ENCODE measurements at regions not wholly inside any gene's neighbourhood (a gene's known extent, or its start where the extent isn't known, plus 50 kb on each side); places are given as distances from the start of the nearest gene placed in this dataset.
A peak's percentile ranks its signal among the peaks of the same experiment; 100 is the strongest.
"Not testable (repeated sequence)": the region's sequence is repeated elsewhere in the genome, so short reads cannot be mapped to it uniquely, and the experiment has no call there.

GRCh38 chr2:90250350-90250749 lies 1558.9 kb downstream of the RPIA start:
- not testable (repeated sequence) for H3K9me3 Mint-ChIP-seq; H3K27me3 Mint-ChIP-seq (ENCODE audit: insufficient read depth); H3K4me3 Mint-ChIP-seq; H3K27ac ChIP-seq (ENCODE audit: low read depth, low read length); H3K36me3 Mint-ChIP-seq (ENCODE audit: low read depth); H3K4me1 Mint-ChIP-seq; DNase-seq; H3K9ac ChIP-seq (ENCODE audit: extremely low read depth, low read length, poor library complexity, severe bottlenecking); H3K4me3 ChIP-seq (ENCODE audit: low read length); H3K27ac Mint-ChIP-seq; H3K9me3 ChIP-seq (ENCODE audit: control insufficient read depth, low read length); H3K27me3 ChIP-seq (ENCODE audit: control insufficient read depth, insufficient read depth, low read length, poor library complexity, severe bottlenecking); H3K36me3 ChIP-seq (ENCODE audit: control insufficient read depth, insufficient read depth, low read length); H3K4me1 ChIP-seq (ENCODE audit: control insufficient read depth, insufficient read depth, low read length)
- 77% methylated on average over 8 of the region's 8 CpGs; no CpG with 5 or more reads in 1 of the 2 experiments for WGBS, 2 experiments (ENCODE audit: insufficient coverage in 1 of 2, insufficient read length in 1 of 2)

- H3K27me3 ChIP-seq (ENCODE audit: control insufficient read depth, insufficient read depth, low read length, poor library complexity, severe bottlenecking); H3K9me3 ChIP-seq (ENCODE audit: control insufficient read depth, low read length); H3K9ac ChIP-seq (ENCODE audit: extremely low read depth, low read length, poor library complexity, severe bottlenecking); H3K27ac ChIP-seq (ENCODE audit: low read depth, low read length); H3K4me3 Mint-ChIP-seq; H3K4me1 Mint-ChIP-seq; H3K4me1 ChIP-seq (ENCODE audit: control insufficient read depth, insufficient read depth, low read length); H3K27ac Mint-ChIP-seq; H3K4me3 ChIP-seq (ENCODE audit: low read length); DNase-seq; H3K27me3 Mint-ChIP-seq (ENCODE audit: insufficient read depth); H3K36me3 Mint-ChIP-seq (ENCODE audit: low read depth); H3K36me3 ChIP-seq (ENCODE audit: control insufficient read depth, insufficient read depth, low read length): not testable (repeated sequence)
- peaks cover 17% of the 10 kb centered on the region for H3K9me3 Mint-ChIP-seq
- 74 to 100% methylated on average over 1 to 2 of the region's 2 CpGs for WGBS, 2 experiments (ENCODE audit: insufficient coverage in 1 of 2, insufficient read length in 1 of 2)
These were observed 1560.1 kb downstream of the RPIA start for GRCh38 chr2:90251576-90251975.

GRCh38 chr2:90253306-90253705 lies 1561.8 kb downstream of the RPIA start:
- WGBS, 2 experiments (ENCODE audit: insufficient coverage in 1 of 2, insufficient read length in 1 of 2) = 78 to 97% methylated on average over 4 to 8 of the region's 8 CpGs
- H3K27ac Mint-ChIP-seq; H3K27me3 Mint-ChIP-seq (ENCODE audit: insufficient read depth); H3K9ac ChIP-seq (ENCODE audit: extremely low read depth, low read length, poor library complexity, severe bottlenecking); H3K9me3 ChIP-seq (ENCODE audit: control insufficient read depth, low read length); H3K4me3 Mint-ChIP-seq; H3K4me1 ChIP-seq (ENCODE audit: control insufficient read depth, insufficient read depth, low read length); H3K4me1 Mint-ChIP-seq; H3K36me3 ChIP-seq (ENCODE audit: control insufficient read depth, insufficient read depth, low read length); H3K36me3 Mint-ChIP-seq (ENCODE audit: low read depth); H3K27ac ChIP-seq (ENCODE audit: low read depth, low read length); H3K27me3 ChIP-seq (ENCODE audit: control insufficient read depth, insufficient read depth, low read length, poor library complexity, severe bottlenecking); DNase-seq; H3K4me3 ChIP-seq (ENCODE audit: low read length): not testable (repeated sequence)
- H3K9me3 Mint-ChIP-seq = peaks cover 34% of the 10 kb centered on the region

GRCh38 chr2:90266888-90267287 lies 1575.4 kb downstream of the RPIA start:
- not testable (repeated sequence) for H3K9me3 ChIP-seq (ENCODE audit: control insufficient read depth, low read length); H3K4me1 ChIP-seq (ENCODE audit: control insufficient read depth, insufficient read depth, low read length); H3K4me3 ChIP-seq (ENCODE audit: low read length); H3K9me3 Mint-ChIP-seq; H3K27me3 Mint-ChIP-seq (ENCODE audit: insufficient read depth); H3K27ac Mint-ChIP-seq; DNase-seq; H3K27me3 ChIP-seq (ENCODE audit: control insufficient read depth, insufficient read depth, low read length, poor library complexity, severe bottlenecking); H3K27ac ChIP-seq (ENCODE audit: low read depth, low read length); H3K36me3 Mint-ChIP-seq (ENCODE audit: low read depth); H3K4me1 Mint-ChIP-seq; H3K9ac ChIP-seq (ENCODE audit: extremely low read depth, low read length, poor library complexity, severe bottlenecking); H3K4me3 Mint-ChIP-seq; H3K36me3 ChIP-seq (ENCODE audit: control insufficient read depth, insufficient read depth, low read length)
- WGBS, 2 experiments (ENCODE audit: insufficient coverage in 1 of 2, insufficient read length in 1 of 2) = 87% methylated on average over 1 of the region's 1 CpG; no CpG with 5 or more reads in 1 of the 2 experiments

GRCh38 chr2:90287751-90288150 lies 1596.3 kb downstream of the RPIA start:
- not testable (repeated sequence) for H3K4me1 Mint-ChIP-seq; H3K27me3 Mint-ChIP-seq (ENCODE audit: insufficient read depth); H3K9ac ChIP-seq (ENCODE audit: extremely low read depth, low read length, poor library complexity, severe bottlenecking); H3K9me3 ChIP-seq (ENCODE audit: control insufficient read depth, low read length); H3K9me3 Mint-ChIP-seq; H3K27me3 ChIP-seq (ENCODE audit: control insufficient read depth, insufficient read depth, low read length, poor library complexity, severe bottlenecking); H3K4me3 ChIP-seq (ENCODE audit: low read length); DNase-seq; H3K36me3 Mint-ChIP-seq (ENCODE audit: low read depth); H3K4me3 Mint-ChIP-seq; H3K27ac ChIP-seq (ENCODE audit: low read depth, low read length); H3K36me3 ChIP-seq (ENCODE audit: control insufficient read depth, insufficient read depth, low read length); H3K4me1 ChIP-seq (ENCODE audit: control insufficient read depth, insufficient read depth, low read length); H3K27ac Mint-ChIP-seq

GRCh38 chr2:90288396-90288795 lies 1596.9 kb downstream of the RPIA start:
- not testable (repeated sequence) for H3K36me3 ChIP-seq (ENCODE audit: control insufficient read depth, insufficient read depth, low read length); H3K27ac ChIP-seq (ENCODE audit: low read depth, low read length); H3K27ac Mint-ChIP-seq; H3K27me3 ChIP-seq (ENCODE audit: control insufficient read depth, insufficient read depth, low read length, poor library complexity, severe bottlenecking); H3K27me3 Mint-ChIP-seq (ENCODE audit: insufficient read depth); H3K9me3 Mint-ChIP-seq; H3K9me3 ChIP-seq (ENCODE audit: control insufficient read depth, low read length); H3K4me3 ChIP-seq (ENCODE audit: low read length); H3K4me1 ChIP-seq (ENCODE audit: control insufficient read depth, insufficient read depth, low read length); H3K4me1 Mint-ChIP-seq; H3K36me3 Mint-ChIP-seq (ENCODE audit: low read depth); H3K9ac ChIP-seq (ENCODE audit: extremely low read depth, low read length, poor library complexity, severe bottlenecking); H3K4me3 Mint-ChIP-seq
- WGBS, 2 experiments (ENCODE audit: insufficient coverage in 1 of 2, insufficient read length in 1 of 2) = 93 to 94% methylated on average over 3 to 5 of the region's 7 CpGs
- peak; percentile 20 for DNase-seq

- not testable (repeated sequence) for H3K4me3 Mint-ChIP-seq; H3K4me3 ChIP-seq (ENCODE audit: low read length); H3K27me3 Mint-ChIP-seq (ENCODE audit: insufficient read depth); H3K27me3 ChIP-seq (ENCODE audit: control insufficient read depth, insufficient read depth, low read length, poor library complexity, severe bottlenecking); H3K36me3 Mint-ChIP-seq (ENCODE audit: low read depth); H3K4me1 Mint-ChIP-seq; H3K27ac Mint-ChIP-seq; H3K4me1 ChIP-seq (ENCODE audit: control insufficient read depth, insufficient read depth, low read length); H3K36me3 ChIP-seq (ENCODE audit: control insufficient read depth, insufficient read depth, low read length); H3K9me3 ChIP-seq (ENCODE audit: control insufficient read depth, low read length); H3K27ac ChIP-seq (ENCODE audit: low read depth, low read length); H3K9me3 Mint-ChIP-seq; H3K9ac ChIP-seq (ENCODE audit: extremely low read depth, low read length, poor library complexity, severe bottlenecking); DNase-seq
- WGBS, 2 experiments (ENCODE audit: insufficient coverage in 1 of 2, insufficient read length in 1 of 2) = 83 to 85% methylated on average over 3 to 5 of the region's 6 CpGs
These were observed 1598.0 kb downstream of the RPIA start for GRCh38 chr2:90289291-90289980.
